HG02678 (cell line): ENCODE measurements at regions not wholly inside any gene's neighbourhood (a gene's known extent, or its start where the extent isn't known, plus 50 kb on each side); places are given as distances from the start of the nearest gene placed in this dataset.

Experiments
- ATAC-seq: cut with Tn5 transposase; IDR thresholded peaks from one replicate; pipeline ENCODE4 v1.9.1; 2021; ENCODE audit warnings: mild to moderate bottlenecking, moderate library complexity; ENCODE audit not compliant: unreplicated experiment

DNA sequence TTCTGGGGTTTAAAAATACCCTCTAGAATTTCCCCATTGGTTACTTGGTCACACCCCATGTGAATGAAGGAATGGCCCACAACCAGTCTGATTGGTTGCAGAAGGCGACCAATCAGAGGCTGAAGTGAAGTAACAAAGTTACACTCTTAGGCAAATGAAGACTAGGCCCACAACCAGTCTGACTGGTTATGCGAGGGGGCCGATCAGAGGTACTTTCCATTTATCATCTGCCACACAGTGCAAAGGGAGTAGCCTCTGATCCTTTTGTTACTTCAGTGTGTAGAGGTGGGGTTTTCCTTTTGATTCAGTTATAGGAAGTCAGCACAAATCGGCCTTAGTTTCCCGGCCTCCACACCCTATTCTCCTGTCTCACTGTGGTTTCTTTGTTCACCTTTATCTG is 61.2 kb upstream of the SGK1 start:
- peak; percentile 92 for ATAC-seq

DNA sequence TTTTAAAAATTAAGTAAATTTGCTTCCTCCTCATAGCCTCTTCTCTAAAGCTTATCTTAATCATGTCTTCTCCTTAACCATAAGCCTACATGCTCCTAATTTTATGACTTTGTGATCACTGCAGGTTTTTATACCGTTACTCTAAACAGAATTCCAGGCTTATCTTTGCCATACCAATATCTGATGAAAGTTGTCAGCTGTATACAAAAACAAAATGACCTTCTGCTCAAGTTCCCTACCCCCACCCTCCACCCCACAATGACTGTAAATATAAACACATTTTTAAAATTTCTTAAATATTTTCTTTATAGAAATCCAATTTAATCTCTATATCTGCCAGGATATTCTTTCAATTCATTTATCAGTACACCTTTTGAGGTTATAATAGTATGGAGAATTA is 60.5 kb upstream of the SGK1 start:
- no peak for ATAC-seq

DNA sequence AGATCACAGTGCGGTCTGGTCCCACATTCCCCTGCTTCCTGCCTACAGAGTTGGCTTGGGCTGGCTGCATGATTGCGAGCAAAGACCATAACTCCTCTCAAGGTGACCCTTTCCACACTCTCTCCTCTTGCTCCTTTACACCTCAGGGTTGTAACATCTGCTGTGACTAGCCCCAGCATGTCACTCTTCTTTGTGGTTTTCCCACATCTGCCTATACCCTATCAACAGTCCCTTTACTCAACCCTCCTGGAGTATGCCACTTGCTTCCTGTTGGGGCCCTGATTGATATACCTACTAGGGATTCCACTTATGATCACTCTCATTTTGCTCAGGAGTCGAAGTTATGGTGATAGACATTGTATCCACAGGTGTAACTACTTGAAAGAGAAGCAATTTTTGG is 58.9 kb upstream of the SGK1 start:
- ATAC-seq, result no peak

DNA sequence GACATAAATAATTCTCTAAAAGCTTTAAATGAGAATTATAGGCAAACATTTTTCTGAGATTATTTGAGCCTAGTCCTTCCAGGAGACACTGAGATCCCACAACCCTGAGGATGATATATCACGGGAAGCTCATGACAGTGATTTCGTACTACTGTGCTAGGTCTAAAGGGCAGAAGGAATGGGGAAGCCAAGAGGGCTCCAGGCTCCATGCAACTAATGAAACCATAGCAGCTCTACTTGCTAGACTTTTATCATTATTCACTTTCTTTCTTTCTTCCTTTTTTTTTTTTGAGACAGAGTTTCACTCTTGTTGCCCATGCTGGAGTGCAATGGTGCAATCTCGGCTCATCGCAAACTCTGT is 57.3 kb upstream of the SGK1 start:
- ATAC-seq, result no peak

- ATAC-seq, result no peak
These were observed 56.7 kb upstream of the SGK1 start for GRCh38 chr6:134374491-134375219.

DNA sequence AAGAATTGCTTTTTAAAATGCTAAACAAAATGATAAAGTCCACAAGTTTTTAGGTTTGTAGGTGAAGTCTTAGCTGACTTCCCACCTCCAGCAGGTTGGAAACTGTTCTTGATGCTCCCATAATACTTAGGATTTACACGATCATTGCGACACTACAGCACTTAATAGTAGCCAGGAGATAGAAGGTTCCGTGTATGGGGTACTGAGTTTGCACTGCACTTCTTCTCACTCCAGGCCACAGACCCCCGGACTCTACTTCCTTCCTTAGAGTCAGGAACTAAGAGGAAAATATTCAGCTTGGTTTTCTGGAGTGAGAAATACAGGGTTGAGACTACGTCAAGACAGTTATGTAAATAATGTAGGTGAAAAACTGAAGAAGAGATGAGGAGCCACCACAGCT is 56.1 kb upstream of the SGK1 start:
- no peak for ATAC-seq

GRCh38 chr6:134373282-134373922 is 55.5 kb upstream of the SGK1 start:
- peak; percentile 88 for ATAC-seq

- ATAC-seq, result peak; percentile 30
These were observed 54.8 kb upstream of the SGK1 start for GRCh38 chr6:134372603-134373281.

DNA sequence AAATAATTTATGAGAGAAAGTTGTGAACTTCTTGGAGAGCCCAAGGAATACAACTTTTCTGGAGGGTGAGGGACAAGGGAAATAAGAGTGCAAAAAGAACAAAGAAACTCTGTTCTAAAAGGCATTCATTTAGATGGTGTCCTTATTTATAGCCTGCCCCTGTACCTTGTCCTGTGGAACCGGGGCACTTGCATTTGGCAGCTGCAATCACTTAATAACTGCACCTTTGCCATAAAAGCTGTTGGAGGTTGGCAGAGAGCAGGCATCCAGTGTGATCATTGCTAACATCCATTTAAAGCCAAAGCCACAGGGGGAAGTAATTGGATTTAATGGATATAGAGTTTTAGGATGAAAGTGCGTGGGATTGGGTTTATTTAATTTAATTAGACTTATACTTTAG is 50.8 kb upstream of the SGK1 start:
- ATAC-seq, result no peak
